GM12891 (cell line): ENCODE measurements at regions not wholly inside any gene's neighbourhood (a gene's known extent, or its start where the extent isn't known, plus 50 kb on each side); places are given as distances from the start of the nearest gene placed in this dataset.

Source experiments
- POLR2A ChIP-seq: IDR thresholded peaks from 2 replicates; pipeline ENCODE4 v1.6.1; 2011; ENCODE audit warnings: low read depth, low read length, control low read depth
- POLR2AphosphoS5 ChIP-seq: IDR thresholded peaks from 2 replicates; pipeline ENCODE4 v1.6.1; 2011; ENCODE audit warnings: low read depth, low read length, control low read depth
- POU2F2 ChIP-seq: IDR thresholded peaks from 2 replicates; pipeline ENCODE4 v1.6.1; 2011; ENCODE audit warnings: low read depth, mild to moderate bottlenecking, control low read depth, low read length, moderate library complexity
- SPI1 ChIP-seq: IDR thresholded peaks from 2 replicates; pipeline ENCODE4 v1.6.1; 2011; ENCODE audit warnings: low read depth, low read length, control low read depth
- TAF1 ChIP-seq: IDR thresholded peaks from 2 replicates; pipeline ENCODE4 v1.6.1; 2011; ENCODE audit warnings: low read depth, low read length, control low read depth

DNA sequence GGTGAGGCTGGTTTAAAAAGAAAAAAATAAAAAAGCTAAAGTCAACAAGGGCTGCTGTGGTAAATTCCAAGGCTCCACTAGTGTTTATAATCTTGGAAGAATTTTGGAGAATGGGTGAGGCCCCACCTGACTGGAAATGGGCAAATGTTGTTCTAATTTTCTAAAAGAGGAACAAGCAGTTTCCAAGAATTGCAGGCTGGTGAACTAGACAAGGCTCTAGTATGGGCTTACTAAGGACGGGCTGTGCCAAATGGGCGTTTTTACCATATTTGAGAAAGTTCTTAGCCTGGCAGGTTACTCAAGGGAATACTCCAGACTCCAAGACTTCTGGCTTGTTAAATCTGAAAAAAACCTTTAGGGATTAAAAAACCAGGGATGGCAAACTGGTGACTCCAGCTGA, 67.0 kb upstream of the ABHD2 start:
- TF ChIP-seq POLR2A (no peak), TAF1 (no peak), POLR2AphosphoS5 (no peak), POU2F2 (no peak), SPI1 (no peak)
